Adrenal gland (tissue), 5 donors: ENCODE measurements at regions not wholly inside any gene's neighbourhood (a gene's known extent, or its start where the extent isn't known, plus 50 kb on each side); places are given as distances from the start of the nearest gene placed in this dataset.

Experiments
- POLR2A ChIP-seq, 2 donors: fragments of 450-650 bp; IDR thresholded peaks; one replicate each; pipeline ENCODE4 v1.6.1; 2017; ENCODE audit warnings: antibody characterized with exemption in 2 of 2, mild to moderate bottlenecking in 2 of 2, moderate library complexity in 1 of 2
- TF ChIP-seq, protein P1 (sequence below), 6 experiments: fragments of 450-650 bp in 4 of 6; fragments of 200-600 bp in 2 of 6; sonication (generic) in 1 of 6; IDR thresholded peaks; 1 replicate in 5 of 6; 2 replicates in 1 of 6; pipeline versions ENCODE4 v1.5.1 to v1.8.0; 2016 to 2021; ENCODE audit warnings: antibody characterized with exemption in 6 of 6, mild to moderate bottlenecking in 2 of 6, moderate library complexity in 1 of 6
- donor health status: DM: no; HTN: no; CAD: no.

DNA sequence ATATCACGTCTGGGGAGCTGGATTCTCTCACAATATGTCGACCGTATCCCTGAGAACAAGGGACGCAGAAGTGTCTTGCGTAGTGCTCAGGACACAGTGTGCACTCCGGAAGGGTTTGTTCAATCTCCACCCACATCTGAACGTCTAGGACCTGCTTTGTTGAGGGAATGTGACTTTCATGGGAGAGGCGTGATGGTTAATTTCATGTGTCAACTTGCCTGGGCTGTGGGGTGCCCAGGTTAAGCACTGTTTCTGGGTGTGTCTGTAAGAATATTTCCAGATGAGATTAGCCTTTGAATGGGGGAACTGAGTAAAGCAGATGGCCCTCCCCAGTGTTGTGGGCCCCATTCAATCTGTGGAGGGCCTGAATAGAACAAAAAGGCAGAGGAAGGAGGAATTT is 80.4 kb upstream of the SFMBT2 start:
- TF ChIP-seq POLR2A (IDR thresholded peaks at IDR 0.05), result no peak
- TF ChIP-seq, protein P1, sequence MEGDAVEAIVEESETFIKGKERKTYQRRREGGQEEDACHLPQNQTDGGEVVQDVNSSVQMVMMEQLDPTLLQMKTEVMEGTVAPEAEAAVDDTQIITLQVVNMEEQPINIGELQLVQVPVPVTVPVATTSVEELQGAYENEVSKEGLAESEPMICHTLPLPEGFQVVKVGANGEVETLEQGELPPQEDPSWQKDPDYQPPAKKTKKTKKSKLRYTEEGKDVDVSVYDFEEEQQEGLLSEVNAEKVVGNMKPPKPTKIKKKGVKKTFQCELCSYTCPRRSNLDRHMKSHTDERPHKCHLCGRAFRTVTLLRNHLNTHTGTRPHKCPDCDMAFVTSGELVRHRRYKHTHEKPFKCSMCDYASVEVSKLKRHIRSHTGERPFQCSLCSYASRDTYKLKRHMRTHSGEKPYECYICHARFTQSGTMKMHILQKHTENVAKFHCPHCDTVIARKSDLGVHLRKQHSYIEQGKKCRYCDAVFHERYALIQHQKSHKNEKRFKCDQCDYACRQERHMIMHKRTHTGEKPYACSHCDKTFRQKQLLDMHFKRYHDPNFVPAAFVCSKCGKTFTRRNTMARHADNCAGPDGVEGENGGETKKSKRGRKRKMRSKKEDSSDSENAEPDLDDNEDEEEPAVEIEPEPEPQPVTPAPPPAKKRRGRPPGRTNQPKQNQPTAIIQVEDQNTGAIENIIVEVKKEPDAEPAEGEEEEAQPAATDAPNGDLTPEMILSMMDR (IDR thresholded peaks at IDR 0.05), result no peak
